Liver (tissue), 3 donors: ENCODE measurements at regions not wholly inside any gene's neighbourhood (a gene's known extent, or its start where the extent isn't known, plus 50 kb on each side); places are given as distances from the start of the nearest gene placed in this dataset.

Experiments
- EGR1 ChIP-seq, 2 donors: IDR thresholded peaks; 2 replicates each; pipeline ENCODE4 v1.6.1; 2016 to 2018; ENCODE audit warnings: antibody characterized with exemption in 2 of 2, low read depth in 2 of 2
- JUND ChIP-seq, 2 donors: IDR thresholded peaks; 2 replicates each; pipeline ENCODE4 v1.6.1; 2016; ENCODE audit warnings: antibody characterized with exemption in 2 of 2
- TF ChIP-seq, protein P1 (sequence below): fragments of 150-350 bp; IDR thresholded peaks from 2 replicates; pipeline ENCODE4 v1.5.1; 2017; ENCODE audit warnings: improper control_type of control experiment, low read depth, low read length; ENCODE audit not compliant: missing input control
- TF ChIP-seq, protein P2 (sequence below): IDR thresholded peaks from 2 replicates; pipeline ENCODE4 v1.6.1; 2016; ENCODE audit warnings: antibody characterized with exemption
- TF ChIP-seq, protein P3 (sequence below): IDR thresholded peaks from 2 replicates; pipeline ENCODE4 v1.6.1; 2016; ENCODE audit warnings: antibody characterized with exemption
- donor health status: healthy.
- donor health status: healthy.

DNA sequence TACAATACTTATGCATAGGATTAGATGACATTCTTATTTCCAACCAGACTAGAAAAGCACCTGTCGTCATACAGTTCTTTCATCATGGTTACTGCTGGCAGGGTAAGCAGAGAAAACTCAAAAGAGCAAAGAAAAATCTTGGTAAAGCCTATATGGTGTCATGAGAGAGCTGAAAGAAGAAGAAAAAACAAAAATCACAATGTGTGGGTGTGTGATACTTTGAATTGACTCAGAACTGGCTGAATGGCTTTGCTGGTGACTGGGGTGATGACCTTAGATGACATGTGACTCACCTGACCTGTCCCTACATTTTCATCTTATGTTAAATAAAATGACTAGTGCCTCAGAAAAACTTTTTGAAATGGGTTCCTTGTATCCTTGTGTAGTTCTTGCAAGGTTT, 278.1 kb upstream of the LMO3 start:
- TF ChIP-seq, protein P1, sequence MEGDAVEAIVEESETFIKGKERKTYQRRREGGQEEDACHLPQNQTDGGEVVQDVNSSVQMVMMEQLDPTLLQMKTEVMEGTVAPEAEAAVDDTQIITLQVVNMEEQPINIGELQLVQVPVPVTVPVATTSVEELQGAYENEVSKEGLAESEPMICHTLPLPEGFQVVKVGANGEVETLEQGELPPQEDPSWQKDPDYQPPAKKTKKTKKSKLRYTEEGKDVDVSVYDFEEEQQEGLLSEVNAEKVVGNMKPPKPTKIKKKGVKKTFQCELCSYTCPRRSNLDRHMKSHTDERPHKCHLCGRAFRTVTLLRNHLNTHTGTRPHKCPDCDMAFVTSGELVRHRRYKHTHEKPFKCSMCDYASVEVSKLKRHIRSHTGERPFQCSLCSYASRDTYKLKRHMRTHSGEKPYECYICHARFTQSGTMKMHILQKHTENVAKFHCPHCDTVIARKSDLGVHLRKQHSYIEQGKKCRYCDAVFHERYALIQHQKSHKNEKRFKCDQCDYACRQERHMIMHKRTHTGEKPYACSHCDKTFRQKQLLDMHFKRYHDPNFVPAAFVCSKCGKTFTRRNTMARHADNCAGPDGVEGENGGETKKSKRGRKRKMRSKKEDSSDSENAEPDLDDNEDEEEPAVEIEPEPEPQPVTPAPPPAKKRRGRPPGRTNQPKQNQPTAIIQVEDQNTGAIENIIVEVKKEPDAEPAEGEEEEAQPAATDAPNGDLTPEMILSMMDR, result no peak
- TF ChIP-seq, protein P2, sequence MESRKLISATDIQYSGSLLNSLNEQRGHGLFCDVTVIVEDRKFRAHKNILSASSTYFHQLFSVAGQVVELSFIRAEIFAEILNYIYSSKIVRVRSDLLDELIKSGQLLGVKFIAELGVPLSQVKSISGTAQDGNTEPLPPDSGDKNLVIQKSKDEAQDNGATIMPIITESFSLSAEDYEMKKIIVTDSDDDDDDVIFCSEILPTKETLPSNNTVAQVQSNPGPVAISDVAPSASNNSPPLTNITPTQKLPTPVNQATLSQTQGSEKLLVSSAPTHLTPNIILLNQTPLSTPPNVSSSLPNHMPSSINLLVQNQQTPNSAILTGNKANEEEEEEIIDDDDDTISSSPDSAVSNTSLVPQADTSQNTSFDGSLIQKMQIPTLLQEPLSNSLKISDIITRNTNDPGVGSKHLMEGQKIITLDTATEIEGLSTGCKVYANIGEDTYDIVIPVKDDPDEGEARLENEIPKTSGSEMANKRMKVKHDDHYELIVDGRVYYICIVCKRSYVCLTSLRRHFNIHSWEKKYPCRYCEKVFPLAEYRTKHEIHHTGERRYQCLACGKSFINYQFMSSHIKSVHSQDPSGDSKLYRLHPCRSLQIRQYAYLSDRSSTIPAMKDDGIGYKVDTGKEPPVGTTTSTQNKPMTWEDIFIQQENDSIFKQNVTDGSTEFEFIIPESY, result no peak
- TF ChIP-seq, protein P3, sequence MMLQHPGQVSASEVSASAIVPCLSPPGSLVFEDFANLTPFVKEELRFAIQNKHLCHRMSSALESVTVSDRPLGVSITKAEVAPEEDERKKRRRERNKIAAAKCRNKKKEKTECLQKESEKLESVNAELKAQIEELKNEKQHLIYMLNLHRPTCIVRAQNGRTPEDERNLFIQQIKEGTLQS, result no peak
- TF ChIP-seq EGR1 (IDR thresholded peaks at IDR 0.05; ENCODE audit: low read depth in 2 of 2) (no peak), JUND (IDR thresholded peaks at IDR 0.05) (no peak)
